H9 (cell line): ENCODE measurements at regions not wholly inside any gene's neighbourhood (a gene's known extent, or its start where the extent isn't known, plus 50 kb on each side); places are given as distances from the start of the nearest gene placed in this dataset.

Experiments used
- DNase-seq: peaks from one replicate; pipeline ENCODE4 v3.0.0-alpha.2; 2017
- H2AFZ ChIP-seq: one replicate; pipeline ENCODE4 v1.6.1; 2013; ENCODE audit warnings: mild to moderate bottlenecking, low read length, control low read depth, moderate library complexity
- H2AK5ac ChIP-seq: 2 replicates; pipeline ENCODE4 v1.6.1; 2013; ENCODE audit warnings: low read length, control low read depth, mixed read lengths; ENCODE audit not compliant: insufficient read length
- H2BK120ac ChIP-seq: one replicate; pipeline ENCODE4 v1.6.1; 2013; ENCODE audit warnings: low read depth, mild to moderate bottlenecking, low read length, control low read depth, inconsistent platforms; ENCODE audit not compliant: poor library complexity, severe bottlenecking
- H2BK12ac ChIP-seq: 2 replicates; pipeline ENCODE4 v1.6.1; 2013; ENCODE audit warnings: low read length, control low read depth, mixed read lengths, low read depth; ENCODE audit not compliant: insufficient read length
- H2BK15ac ChIP-seq: 2 replicates; pipeline ENCODE4 v1.6.1; 2013; ENCODE audit warnings: low read depth, low read length, control low read depth
- H2BK20ac ChIP-seq: one replicate; pipeline ENCODE4 v1.6.1; 2013; ENCODE audit warnings: low read depth, mild to moderate bottlenecking, low read length, control low read depth, inconsistent platforms; ENCODE audit not compliant: poor library complexity, severe bottlenecking
- H2BK5ac ChIP-seq: 2 replicates; pipeline ENCODE4 v1.6.1; 2013; ENCODE audit warnings: low read length, control low read depth, mixed read lengths; ENCODE audit not compliant: insufficient read length
- H3K14ac ChIP-seq: 2 replicates; pipeline ENCODE4 v1.6.1; 2013; ENCODE audit warnings: low read length, control low read depth; ENCODE audit not compliant: insufficient read depth
- H3K18ac ChIP-seq: 2 replicates; pipeline ENCODE4 v1.6.1; 2013; ENCODE audit warnings: low read depth, mild to moderate bottlenecking, mixed read lengths, low read length, control low read depth; ENCODE audit not compliant: insufficient read length
- H3K23ac ChIP-seq: 2 replicates; pipeline ENCODE4 v1.6.1; 2013; ENCODE audit warnings: low read length, control low read depth, mixed read lengths, low read depth; ENCODE audit not compliant: insufficient read length
- H3K23me2 ChIP-seq: 2 replicates; pipeline ENCODE4 v1.6.1; 2013; ENCODE audit warnings: low read depth, mild to moderate bottlenecking, mixed read lengths, low read length, control low read depth; ENCODE audit not compliant: insufficient read length, poor library complexity, severe bottlenecking
- H3K27ac ChIP-seq: 2 replicates; pipeline ENCODE4 v1.5.1; 2013; ENCODE audit warnings: low read length, control low read depth, mixed read lengths, low read depth; ENCODE audit not compliant: insufficient read length
- H3K27me3 ChIP-seq: 2 replicates; pipeline ENCODE4 v1.6.1; 2013; ENCODE audit warnings: low read length, control low read depth, inconsistent platforms; ENCODE audit not compliant: insufficient read depth
- H3K4ac ChIP-seq: 2 replicates; pipeline ENCODE4 v1.6.1; 2013; ENCODE audit warnings: low read depth, mild to moderate bottlenecking, control low read depth, inconsistent platforms, low read length, moderate library complexity
- H3K4me1 ChIP-seq: 2 replicates; pipeline ENCODE4 v1.6.1; 2013; ENCODE audit warnings: low read length, control low read depth, inconsistent platforms; ENCODE audit not compliant: insufficient read depth
- H3K4me2 ChIP-seq: 2 replicates; pipeline ENCODE4 v1.6.1; 2013; ENCODE audit warnings: low read length, control low read depth, mixed read lengths; ENCODE audit not compliant: insufficient read length, insufficient read depth
- H3K56ac ChIP-seq: 2 replicates; pipeline ENCODE4 v1.6.1; 2013; ENCODE audit warnings: low read depth, mild to moderate bottlenecking, mixed read lengths, low read length, control low read depth; ENCODE audit not compliant: insufficient read length
- H3K79me1 ChIP-seq: 2 replicates; pipeline ENCODE4 v1.6.1; 2013; ENCODE audit warnings: low read depth, mild to moderate bottlenecking, moderate library complexity, low read length, control low read depth, inconsistent platforms; ENCODE audit not compliant: insufficient read depth, poor library complexity, severe bottlenecking
- H3K79me2 ChIP-seq: 2 replicates; pipeline ENCODE4 v1.6.1; 2013; ENCODE audit warnings: low read length, control low read depth, inconsistent platforms; ENCODE audit not compliant: insufficient read depth
- H3K9ac ChIP-seq: 2 replicates; pipeline ENCODE4 v1.6.1; 2013; ENCODE audit warnings: low read length, control low read depth, mixed read lengths; ENCODE audit not compliant: insufficient read length; ENCODE audit errors: extremely low read depth
- H3K9me3 ChIP-seq: one replicate; pipeline ENCODE4 v1.6.1; 2013; ENCODE audit warnings: low read depth, low read length, inconsistent platforms; ENCODE audit not compliant: control insufficient read depth
- H3T11ph ChIP-seq: one replicate; pipeline ENCODE4 v1.6.1; 2013; ENCODE audit warnings: mild to moderate bottlenecking, low read length, control low read depth, inconsistent platforms
- H4K20me1 ChIP-seq: one replicate; pipeline ENCODE4 v1.6.1; 2013; ENCODE audit not compliant: control insufficient read depth, insufficient read length, insufficient read depth
- H4K5ac ChIP-seq: 2 replicates; pipeline ENCODE4 v1.6.1; 2013; ENCODE audit warnings: low read depth, mild to moderate bottlenecking, mixed read lengths, low read length, control low read depth; ENCODE audit not compliant: insufficient read length
- H4K8ac ChIP-seq: replicated peaks from 2 replicates; pipeline ENCODE4 v1.6.1; 2013; ENCODE audit warnings: low read length, control low read depth, mixed read lengths, low read depth; ENCODE audit not compliant: insufficient read length
- H4K91ac ChIP-seq: 2 replicates; pipeline ENCODE4 v1.6.1; 2013; ENCODE audit warnings: low read depth, mild to moderate bottlenecking, moderate library complexity, mixed read lengths, low read length, control low read depth; ENCODE audit not compliant: insufficient read length
- H3K27ac Mint-ChIP-seq, 3 experiments: 2 replicates in 2 of 3; 3 replicates in 1 of 3; pipeline ENCODE4 v1.8.0; 2020 to 2021; ENCODE audit warnings: mixed read lengths in 3 of 3, mild to moderate bottlenecking in 1 of 3, moderate library complexity in 1 of 3
- H3K27me3 Mint-ChIP-seq: 2 replicates; pipeline ENCODE4 v1.8.0; 2021; ENCODE audit warnings: low read depth, mild to moderate bottlenecking, moderate library complexity, mixed read lengths
- H3K36me3 Mint-ChIP-seq, 3 experiments: 2 replicates in 2 of 3; 3 replicates in 1 of 3; pipeline ENCODE4 v1.8.0; 2020 to 2021; ENCODE audit warnings: low read depth in 3 of 3, mixed read lengths in 3 of 3; ENCODE audit not compliant: insufficient read depth in 1 of 3
- H3K4me1 Mint-ChIP-seq, 2 experiments: 2 replicates each; pipeline ENCODE4 v1.8.0; 2020; ENCODE audit warnings: mixed read lengths in 2 of 2
- H3K4me3 Mint-ChIP-seq, 2 experiments: 2 replicates in 1 of 2; 3 replicates in 1 of 2; pipeline ENCODE4 v1.8.0; 2020 to 2021; ENCODE audit warnings: mild to moderate bottlenecking in 2 of 2, mixed read lengths in 2 of 2, moderate library complexity in 1 of 2
- H3K9me3 Mint-ChIP-seq, 2 experiments: 2 replicates in 1 of 2; 3 replicates in 1 of 2; pipeline ENCODE4 v1.8.0; 2020; ENCODE audit warnings: mild to moderate bottlenecking in 2 of 2, mixed read lengths in 2 of 2, moderate library complexity in 1 of 2
- TF ChIP-seq, protein P1 (sequence below): fragments of 200-600 bp; sonication (generic); conservative IDR thresholded peaks from 3 replicates; pipeline ENCODE4 v1.8.0; 2021; ENCODE audit warnings: antibody characterized with exemption, mild to moderate bottlenecking

GRCh38 chr5:82597437-82597836 is 319.3 kb upstream of the RPS23 start:
- no peaks in the 10 kb centered on the region for H3K4me1 ChIP-seq
- H4K8ac ChIP-seq: no peak overlapping the region
- peaks cover 0 to 4% (median 2%) of the 10 kb centered on the region in 3 experiments; a peak in 4 of 7 replicates for H3K36me3 Mint-ChIP-seq
- H3K4me3 Mint-ChIP-seq: no peak overlapping the region
- H2AFZ ChIP-seq: no peak overlapping the region
- H3K18ac ChIP-seq: no peak overlapping the region
- H2BK15ac ChIP-seq: no peak overlapping the region
- H2BK120ac ChIP-seq: no peak overlapping the region
- H3K79me2 ChIP-seq: no peaks in the 10 kb centered on the region
- H3K27me3 Mint-ChIP-seq: no peaks in the 10 kb centered on the region
- no peak overlapping the region for H3K23ac ChIP-seq
- no peak overlapping the region for H3K14ac ChIP-seq
- no peak overlapping the region for H3T11ph ChIP-seq
- H3K56ac ChIP-seq: no peak overlapping the region
- H3K9me3 Mint-ChIP-seq: 0 out of 5 replicates have a peak, but pooled peaks cover 0 to 2% of the 10 kb centered on the region in 2 experiments
- peak; percentile 60 for DNase-seq
- no peaks in the 10 kb centered on the region for H3K79me1 ChIP-seq
- no peak overlapping the region for H3K9ac ChIP-seq
- no peak overlapping the region for H2BK5ac ChIP-seq
- no peaks in the 10 kb centered on the region for H4K20me1 ChIP-seq
- no peak overlapping the region for H2BK12ac ChIP-seq
- H3K27me3 ChIP-seq: no peaks in the 10 kb centered on the region
- peaks cover 36% of the 10 kb centered on the region in 2 experiments for H3K4me1 Mint-ChIP-seq
- no peaks in the 10 kb centered on the region for H3K9me3 ChIP-seq
- H3K27ac ChIP-seq: no peak overlapping the region
- TF ChIP-seq, protein P1, sequence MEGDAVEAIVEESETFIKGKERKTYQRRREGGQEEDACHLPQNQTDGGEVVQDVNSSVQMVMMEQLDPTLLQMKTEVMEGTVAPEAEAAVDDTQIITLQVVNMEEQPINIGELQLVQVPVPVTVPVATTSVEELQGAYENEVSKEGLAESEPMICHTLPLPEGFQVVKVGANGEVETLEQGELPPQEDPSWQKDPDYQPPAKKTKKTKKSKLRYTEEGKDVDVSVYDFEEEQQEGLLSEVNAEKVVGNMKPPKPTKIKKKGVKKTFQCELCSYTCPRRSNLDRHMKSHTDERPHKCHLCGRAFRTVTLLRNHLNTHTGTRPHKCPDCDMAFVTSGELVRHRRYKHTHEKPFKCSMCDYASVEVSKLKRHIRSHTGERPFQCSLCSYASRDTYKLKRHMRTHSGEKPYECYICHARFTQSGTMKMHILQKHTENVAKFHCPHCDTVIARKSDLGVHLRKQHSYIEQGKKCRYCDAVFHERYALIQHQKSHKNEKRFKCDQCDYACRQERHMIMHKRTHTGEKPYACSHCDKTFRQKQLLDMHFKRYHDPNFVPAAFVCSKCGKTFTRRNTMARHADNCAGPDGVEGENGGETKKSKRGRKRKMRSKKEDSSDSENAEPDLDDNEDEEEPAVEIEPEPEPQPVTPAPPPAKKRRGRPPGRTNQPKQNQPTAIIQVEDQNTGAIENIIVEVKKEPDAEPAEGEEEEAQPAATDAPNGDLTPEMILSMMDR: peak; percentile 72
- no peak overlapping the region for H3K4ac ChIP-seq
- no peak overlapping the region for H4K91ac ChIP-seq
- no peak overlapping the region for H3K4me2 ChIP-seq
- no peaks in the 10 kb centered on the region for H3K23me2 ChIP-seq
- no peak overlapping the region for H4K5ac ChIP-seq
- no peak overlapping the region for H2BK20ac ChIP-seq
- no peak overlapping the region for H2AK5ac ChIP-seq
- H3K27ac Mint-ChIP-seq: no peak overlapping the region
